Osteocyte (in vitro differentiated cells): ENCODE measurements at regions not wholly inside any gene's neighbourhood (a gene's known extent, or its start where the extent isn't known, plus 50 kb on each side); places are given as distances from the start of the nearest gene placed in this dataset.

Experiments used
- DNase-seq: peaks from one replicate; pipeline ENCODE4 v3.0.0; 2021; ENCODE audit warnings: mixed read lengths; ENCODE audit not compliant: unreplicated experiment; ENCODE audit errors: extremely low spot score
- H3K27ac Mint-ChIP-seq: one replicate; pipeline ENCODE4 v1.8.0; 2021; ENCODE audit warnings: mild to moderate bottlenecking, mixed read lengths; ENCODE audit not compliant: unreplicated experiment
- H3K27me3 Mint-ChIP-seq: one replicate; pipeline ENCODE4 v1.8.0; 2021; ENCODE audit warnings: mixed read lengths; ENCODE audit not compliant: unreplicated experiment
- H3K36me3 Mint-ChIP-seq: one replicate; pipeline ENCODE4 v1.8.0; 2021; ENCODE audit warnings: mixed read lengths; ENCODE audit not compliant: unreplicated experiment
- H3K4me1 Mint-ChIP-seq: one replicate; pipeline ENCODE4 v1.8.0; 2021; ENCODE audit warnings: mixed read lengths; ENCODE audit not compliant: unreplicated experiment
- H3K4me3 Mint-ChIP-seq: one replicate; pipeline ENCODE4 v1.8.0; 2021; ENCODE audit warnings: mild to moderate bottlenecking, moderate library complexity, mixed read lengths; ENCODE audit not compliant: unreplicated experiment
- H3K9me3 Mint-ChIP-seq: one replicate; pipeline ENCODE4 v1.8.0; 2021; ENCODE audit warnings: mixed read lengths; ENCODE audit not compliant: unreplicated experiment
- CTCF ChIP-seq: fragments of 200-600 bp; sonication (generic); IDR thresholded peaks from 2 replicates; pipeline ENCODE4 v1.5.0; 2021; ENCODE audit warnings: antibody characterized with exemption, mild to moderate bottlenecking, moderate library complexity

GRCh38 chr15:70208332-70208731, 110.6 kb upstream of the TLE3 start:
- no peak overlapping the region for H3K4me3 Mint-ChIP-seq
- no peak for TF ChIP-seq CTCF
- peaks cover 51% of the 10 kb centered on the region for H3K27me3 Mint-ChIP-seq
- H3K27ac Mint-ChIP-seq = no peak overlapping the region
- H3K4me1 Mint-ChIP-seq = peaks cover 15% of the 10 kb centered on the region
- no peak for DNase-seq
- no peaks in the 10 kb centered on the region for H3K9me3 Mint-ChIP-seq
- H3K36me3 Mint-ChIP-seq = no peaks in the 10 kb centered on the region

- H3K27me3 Mint-ChIP-seq = peaks cover 51% of the 10 kb centered on the region
Measured at GRCh38 chr15:70206668-70207067, 109.0 kb upstream of the TLE3 start.

GRCh38 chr15:70204652-70205051, 106.9 kb upstream of the TLE3 start:
- Mint-ChIP-seq H3K27me3 (peaks cover 36% of the 10 kb centered on the region), H3K4me1 (peaks cover 21% of the 10 kb centered on the region), H3K9me3 (no peaks in the 10 kb centered on the region), H3K27ac (no peak overlapping the region), H3K4me3 (no peak overlapping the region), H3K36me3 (no peaks in the 10 kb centered on the region)
- DNase-seq = no peak
- no peak for TF ChIP-seq CTCF

More at GRCh38 chr15:70206668-70207067, 109.0 kb upstream of the TLE3 start:
- Mint-ChIP-seq H3K36me3 (no peaks in the 10 kb centered on the region), H3K27ac (no peak overlapping the region), H3K9me3 (no peaks in the 10 kb centered on the region), H3K4me3 (no peak overlapping the region), H3K4me1 (peaks cover 15% of the 10 kb centered on the region)
- no peak for DNase-seq
- no peak for TF ChIP-seq CTCF

- Mint-ChIP-seq H3K27ac (no peak overlapping the region), H3K27me3 (peaks cover 31% of the 10 kb centered on the region), H3K9me3 (no peaks in the 10 kb centered on the region), H3K36me3 (no peaks in the 10 kb centered on the region), H3K4me3 (no peak overlapping the region), H3K4me1 (peaks cover 27% of the 10 kb centered on the region)
- no peak for TF ChIP-seq CTCF
- DNase-seq = no peak
Measured at GRCh38 chr15:70203981-70204560, 106.4 kb upstream of the TLE3 start.

- no peak for TF ChIP-seq CTCF
- peaks cover 22% of the 10 kb centered on the region for H3K27me3 Mint-ChIP-seq
- no peak for DNase-seq
- no peaks in the 10 kb centered on the region for H3K9me3 Mint-ChIP-seq
- H3K27ac Mint-ChIP-seq = no peak overlapping the region
- H3K4me3 Mint-ChIP-seq = no peak overlapping the region
- no peaks in the 10 kb centered on the region for H3K36me3 Mint-ChIP-seq
- H3K4me1 Mint-ChIP-seq = peaks cover 34% of the 10 kb centered on the region
Measured at GRCh38 chr15:70202756-70203155, 105.0 kb upstream of the TLE3 start.
